Esophagus muscularis mucosa (tissue), 4 donors: ENCODE measurements at regions not wholly inside any gene's neighbourhood (a gene's known extent, or its start where the extent isn't known, plus 50 kb on each side); places are given as distances from the start of the nearest gene placed in this dataset.
A peak's percentile ranks its signal among the peaks of the same experiment; 100 is the strongest.

Experiments
- DNase-seq: peaks from one replicate; pipeline ENCODE4 v3.0.0-alpha.2; 2017; ENCODE audit errors: extremely low spot score
- H3K27ac ChIP-seq, 4 donors: fragments of 200-600 bp; sonication (generic); replicated peaks in 1 of 4; 1 replicate in 3 of 4; 2 replicates in 1 of 4; pipeline ENCODE4 v1.5.1; 2016 to 2019; ENCODE audit warnings: mild to moderate bottlenecking in 1 of 4
- H3K27me3 ChIP-seq, 4 donors: fragments of 200-600 bp; sonication (generic); one replicate each; pipeline versions ENCODE4 v1.5.1 to v1.6.0; 2016 to 2019
- H3K36me3 ChIP-seq, 4 donors: fragments of 200-600 bp; sonication (generic); one replicate each; pipeline ENCODE4 v1.5.1; 2016 to 2019
- H3K4me1 ChIP-seq, 4 donors: fragments of 200-600 bp; sonication (generic); one replicate each; pipeline ENCODE4 v1.5.1; 2016 to 2019
- H3K4me3 ChIP-seq, 4 donors: fragments of 200-600 bp; sonication (generic); 1 replicate in 2 of 4; 2 replicates in 2 of 4; pipeline ENCODE4 v1.5.1; 2016 to 2019; ENCODE audit warnings: mild to moderate bottlenecking in 4 of 4, moderate library complexity in 1 of 4
- H3K9me3 ChIP-seq, 4 donors: fragments of 200-600 bp; sonication (generic); 1 replicate in 3 of 4; 2 replicates in 1 of 4; pipeline ENCODE4 v1.5.1; 2016 to 2019
- EP300 ChIP-seq: sonication (generic); formaldehyde crosslinking; IDR thresholded peaks from one replicate; pipeline ENCODE4 v1.6.1; 2017; ENCODE audit warnings: antibody characterized with exemption
- POLR2A ChIP-seq: fragments of 450-650 bp; IDR thresholded peaks from one replicate; pipeline ENCODE4 v1.6.1; 2017; ENCODE audit warnings: antibody characterized with exemption, moderate library complexity, mild to moderate bottlenecking, low read depth
- POLR2AphosphoS5 ChIP-seq, 2 donors: sonication (generic); formaldehyde crosslinking; IDR thresholded peaks; one replicate each; pipeline ENCODE4 v1.6.1; 2017; ENCODE audit warnings: antibody characterized with exemption in 2 of 2
- WGBS: methylation state at CpG from one replicate; pipeline ENCODE4 v1.1.5; 2018; 5-methylcytosine and 5-hydroxymethylcytosine counted together
- intact Hi-C: fragments of 100-400 bp; cut with DNase I; formaldehyde crosslinking; loops from one replicate; pipeline ENCODE4 v1.15.1; 2023
- TF ChIP-seq, protein P1 (sequence below), 3 experiments: fragments of 200-600 bp in 2 of 3; fragments of 450-650 bp in 1 of 3; sonication (generic) in 2 of 3; IDR thresholded peaks; one replicate each; pipeline ENCODE4 v1.5.1; 2017 to 2019; ENCODE audit warnings: antibody characterized with exemption in 3 of 3, mild to moderate bottlenecking in 2 of 3, moderate library complexity in 1 of 3

DNA sequence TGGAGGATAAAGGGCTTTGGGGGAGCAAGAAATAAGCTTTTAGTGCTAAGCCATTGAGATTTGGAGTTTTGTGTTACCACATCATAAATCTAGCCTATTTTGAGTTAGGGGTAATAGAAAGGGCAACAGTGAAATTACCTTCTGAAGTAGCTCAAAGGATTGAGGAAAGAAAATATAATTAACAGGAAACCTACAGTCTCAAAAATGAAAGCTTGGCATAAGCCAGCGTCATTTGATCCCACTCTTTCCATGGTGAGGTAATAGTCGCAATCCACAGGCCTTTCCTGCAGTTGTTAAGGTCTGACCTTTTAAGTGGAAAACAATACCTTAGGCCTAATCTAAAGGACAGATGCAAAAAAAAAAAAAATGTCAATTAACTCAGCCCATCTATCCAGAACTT, 182.7 kb downstream of the UXS1 start:
- Histone ChIP-seq H3K4me1 (peaks cover 0 to 6% (median 0%) of the 10 kb centered on the region in 4 donors), H3K27me3 (no peaks in the 10 kb centered on the region), H3K36me3 (no peaks in the 10 kb centered on the region), H3K27ac (no peak overlapping the region), H3K9me3 (peaks cover 0 to 10% (median 0%) of the 10 kb centered on the region in 4 donors), H3K4me3 (no peak overlapping the region)
- intact Hi-C loops, result no loop called here
- TF ChIP-seq EP300, result no peak
- TF ChIP-seq POLR2AphosphoS5 (IDR thresholded peaks at IDR 0.05), result no peak
- TF ChIP-seq POLR2A, result no peak
- TF ChIP-seq, protein P1, sequence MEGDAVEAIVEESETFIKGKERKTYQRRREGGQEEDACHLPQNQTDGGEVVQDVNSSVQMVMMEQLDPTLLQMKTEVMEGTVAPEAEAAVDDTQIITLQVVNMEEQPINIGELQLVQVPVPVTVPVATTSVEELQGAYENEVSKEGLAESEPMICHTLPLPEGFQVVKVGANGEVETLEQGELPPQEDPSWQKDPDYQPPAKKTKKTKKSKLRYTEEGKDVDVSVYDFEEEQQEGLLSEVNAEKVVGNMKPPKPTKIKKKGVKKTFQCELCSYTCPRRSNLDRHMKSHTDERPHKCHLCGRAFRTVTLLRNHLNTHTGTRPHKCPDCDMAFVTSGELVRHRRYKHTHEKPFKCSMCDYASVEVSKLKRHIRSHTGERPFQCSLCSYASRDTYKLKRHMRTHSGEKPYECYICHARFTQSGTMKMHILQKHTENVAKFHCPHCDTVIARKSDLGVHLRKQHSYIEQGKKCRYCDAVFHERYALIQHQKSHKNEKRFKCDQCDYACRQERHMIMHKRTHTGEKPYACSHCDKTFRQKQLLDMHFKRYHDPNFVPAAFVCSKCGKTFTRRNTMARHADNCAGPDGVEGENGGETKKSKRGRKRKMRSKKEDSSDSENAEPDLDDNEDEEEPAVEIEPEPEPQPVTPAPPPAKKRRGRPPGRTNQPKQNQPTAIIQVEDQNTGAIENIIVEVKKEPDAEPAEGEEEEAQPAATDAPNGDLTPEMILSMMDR (IDR thresholded peaks at IDR 0.05), result no peak
- WGBS, result 85% methylated on average over 2 of the region's 2 CpGs
- DNase-seq, result no peak

DNA sequence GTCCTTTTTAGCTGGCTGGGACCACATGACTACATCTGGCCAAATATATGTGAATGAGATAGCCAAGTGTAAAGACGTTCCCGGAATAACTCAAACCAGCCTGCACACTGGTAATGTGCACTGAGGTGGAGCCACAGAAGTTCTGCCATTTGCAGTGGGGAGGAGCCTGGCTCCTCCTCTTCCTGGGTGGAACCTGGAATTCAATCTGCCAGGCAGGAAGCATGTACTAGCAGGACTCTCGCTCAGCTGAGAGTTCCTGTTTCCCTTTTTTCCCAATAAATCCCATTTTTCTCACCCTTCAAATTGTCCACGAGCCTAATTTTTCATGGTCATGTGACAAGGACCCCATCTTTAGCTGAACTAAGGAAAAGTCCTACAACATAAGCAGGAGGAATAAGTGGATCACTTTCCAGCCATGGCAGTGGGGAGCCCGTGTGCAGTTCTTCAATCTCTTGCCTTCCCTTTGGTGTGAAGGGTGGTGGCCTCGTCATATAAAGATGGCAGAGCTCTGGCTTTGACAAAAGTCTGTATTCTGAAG, 183.2 kb downstream of the UXS1 start:
- TF ChIP-seq EP300, result no peak
- no peak for TF ChIP-seq POLR2A
- no peak for TF ChIP-seq POLR2AphosphoS5 (IDR thresholded peaks at IDR 0.05)
- TF ChIP-seq, protein P1 (IDR thresholded peaks at IDR 0.05), result no peak
- DNase-seq, result peak; percentile 57
- H3K4me3 ChIP-seq, result no peak overlapping the region
- intact Hi-C loops, result no loop called here
- H3K27me3 ChIP-seq, result no peaks in the 10 kb centered on the region
- 90% methylated on average over 6 of the region's 6 CpGs for WGBS
- H3K27ac ChIP-seq, result no peak overlapping the region
- H3K36me3 ChIP-seq, result no peaks in the 10 kb centered on the region
- peaks cover 0 to 13% (median 1%) of the 10 kb centered on the region in 4 donors for H3K9me3 ChIP-seq
- peaks cover 0 to 6% (median 0%) of the 10 kb centered on the region in 4 donors for H3K4me1 ChIP-seq

DNA sequence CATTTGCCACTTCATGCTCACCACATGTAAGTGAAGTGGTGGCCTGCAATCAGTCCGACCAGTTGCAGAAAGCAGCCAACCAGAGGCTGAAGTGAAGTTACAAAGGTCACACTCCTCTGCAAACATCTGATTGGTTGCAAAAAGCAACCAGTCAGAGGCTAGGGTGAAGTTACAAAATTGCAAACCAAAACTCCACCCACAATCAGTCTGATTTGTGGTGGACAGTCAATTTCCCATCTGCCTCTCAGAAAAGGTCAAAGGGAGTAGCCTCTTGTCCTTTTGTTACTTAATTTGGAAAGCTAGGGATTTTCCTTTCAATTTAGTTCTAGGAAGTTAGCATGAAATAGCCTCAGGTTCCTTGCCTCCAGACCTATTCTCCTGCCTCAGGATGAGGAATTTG, 185.0 kb downstream of the UXS1 start:
- peaks cover 0 to 31% (median 13%) of the 10 kb centered on the region in 4 donors for H3K9me3 ChIP-seq
- no peaks in the 10 kb centered on the region for H3K36me3 ChIP-seq
- no peaks in the 10 kb centered on the region for H3K27me3 ChIP-seq
- 73% methylated on average over 1 of the region's 1 CpG for WGBS
- no peak overlapping the region for H3K27ac ChIP-seq
- TF ChIP-seq POLR2AphosphoS5 (IDR thresholded peaks at IDR 0.05), result no peak
- no peak for TF ChIP-seq EP300
- peaks cover 0 to 6% (median 0%) of the 10 kb centered on the region in 4 donors for H3K4me1 ChIP-seq
- H3K4me3 ChIP-seq, result no peak overlapping the region
- intact Hi-C loops, result no loop called here
- peak; percentile 39 for DNase-seq

DNA sequence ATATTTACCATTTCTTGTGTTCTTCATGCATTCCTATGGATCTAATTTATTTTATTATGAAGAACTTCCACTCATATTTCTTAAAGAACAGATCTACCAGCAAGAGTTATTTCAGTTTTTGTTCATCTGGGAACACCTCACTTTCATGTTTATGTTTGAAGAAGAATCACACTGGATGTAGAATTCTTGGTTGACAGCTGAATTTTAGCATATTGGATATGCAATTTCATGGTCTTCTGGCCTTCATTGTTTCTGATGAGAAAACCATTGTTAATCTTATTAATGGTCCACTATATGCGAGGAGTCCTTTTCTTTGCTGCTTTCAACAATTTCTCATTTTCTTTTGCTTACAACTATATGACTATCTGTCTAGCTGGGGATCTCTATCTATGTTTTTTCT, 189.2 kb downstream of the UXS1 start:
- WGBS, result 97% methylated on average over 1 of the region's 1 CpG
- no peaks in the 10 kb centered on the region for H3K27me3 ChIP-seq
- H3K36me3 ChIP-seq, result no peaks in the 10 kb centered on the region
- DNase-seq, result no peak
- peaks cover 0 to 48% (median 14%) of the 10 kb centered on the region in 4 donors for H3K9me3 ChIP-seq
- no peaks in the 10 kb centered on the region for H3K4me1 ChIP-seq
- no peak overlapping the region for H3K4me3 ChIP-seq
- intact Hi-C loops, result no loop called here
- TF ChIP-seq POLR2AphosphoS5 (IDR thresholded peaks at IDR 0.05) (no peak), POLR2A (no peak), EP300 (no peak)
- TF ChIP-seq, protein P1 (IDR thresholded peaks at IDR 0.05), result no peak
- no peak overlapping the region for H3K27ac ChIP-seq

DNA sequence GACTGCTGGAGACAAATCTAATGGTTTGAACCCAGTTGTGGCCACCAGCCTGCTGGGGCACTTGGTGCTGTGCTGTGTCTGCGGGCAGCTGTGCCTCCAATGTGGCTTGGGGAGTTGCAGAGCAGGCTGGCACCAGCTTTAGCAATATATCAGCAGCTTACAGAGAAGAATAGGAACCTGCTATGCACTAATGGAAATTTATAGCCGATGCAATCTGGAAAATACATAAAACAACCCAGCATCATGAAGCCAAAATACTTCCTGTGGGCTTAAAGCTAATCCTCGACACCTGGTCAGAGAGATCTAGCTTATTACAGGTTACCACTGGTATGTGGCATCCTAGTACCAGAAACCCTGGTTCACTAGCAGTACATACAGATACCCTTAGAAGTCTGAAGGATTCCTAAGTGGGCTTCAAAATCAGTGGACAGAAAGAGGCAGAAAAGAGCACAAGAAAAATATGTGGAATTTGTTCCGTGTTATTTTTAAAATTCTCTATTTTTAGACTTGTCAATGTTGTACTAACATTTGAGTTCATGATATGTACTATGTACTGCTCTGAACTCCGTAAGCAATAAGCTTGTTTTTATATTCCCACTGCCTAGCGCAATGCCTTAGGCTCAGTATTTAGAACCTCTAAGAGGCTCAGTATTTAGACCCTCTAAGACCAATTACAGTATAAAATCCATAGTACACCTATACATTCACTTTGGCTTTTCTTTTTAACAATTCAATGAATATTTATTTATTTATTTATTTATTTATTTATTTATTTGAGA, 194.7 kb downstream of the UXS1 start:
- no peak overlapping the region for H3K27ac ChIP-seq
- no peaks in the 10 kb centered on the region for H3K36me3 ChIP-seq
- H3K4me3 ChIP-seq, result no peak overlapping the region
- peak; percentile 84 for DNase-seq
- no peaks in the 10 kb centered on the region for H3K27me3 ChIP-seq
- TF ChIP-seq, protein P1 (IDR thresholded peaks at IDR 0.05), result no peak
- no peak for TF ChIP-seq POLR2AphosphoS5 (IDR thresholded peaks at IDR 0.05)
- TF ChIP-seq POLR2A, result no peak
- no peak for TF ChIP-seq EP300
- intact Hi-C loops, result no loop called here
- peaks cover 0 to 29% (median 15%) of the 10 kb centered on the region in 4 donors for H3K9me3 ChIP-seq
- H3K4me1 ChIP-seq, result no peaks in the 10 kb centered on the region
- WGBS, result 53% methylated on average over 6 of the region's 6 CpGs
